ENCODE measurements at regions not wholly inside any gene's neighbourhood (a gene's known extent, or its start where the extent isn't known, plus 50 kb on each side); places are given as distances from the start of the nearest gene placed in this dataset.

- TF ChIP-seq POLR2AphosphoS5 (IDR thresholded peaks at IDR 0.05) (no peak), CTCF (IDR thresholded peaks at IDR 0.05) (no peak), POLR2A (IDR thresholded peaks at IDR 0.05) (no peak), EP300 (IDR thresholded peaks at IDR 0.05) (no peak)
- H3K4me1 ChIP-seq, result no peaks in the 10 kb centered on the region
- H3K27ac ChIP-seq, result no peak overlapping the region
- H3K9me3 ChIP-seq, result no peaks in the 10 kb centered on the region
- intact Hi-C loops (cut with DNase I), result no loop called here
- H3K4me3 ChIP-seq, result no peak overlapping the region
- H3K27me3 ChIP-seq, result no peaks in the 10 kb centered on the region
- H3K36me3 ChIP-seq, result no peaks in the 10 kb centered on the region
- no peak for DNase-seq
- 86 to 92% methylated on average over 2 of the region's 2 CpGs for WGBS, 2 donors
Measured at GRCh38 chr20:43787937-43788336, 61.1 kb upstream of the GTSF1L start.

GRCh38 chr20:43786885-43787284 lies 60.1 kb upstream of the GTSF1L start:
- no peaks in the 10 kb centered on the region for H3K36me3 ChIP-seq
- TF ChIP-seq CTCF (IDR thresholded peaks at IDR 0.05) (no peak), EP300 (IDR thresholded peaks at IDR 0.05) (no peak)
- WGBS, 2 donors, result 70 to 78% methylated on average over 5 of the region's 5 CpGs

DNA sequence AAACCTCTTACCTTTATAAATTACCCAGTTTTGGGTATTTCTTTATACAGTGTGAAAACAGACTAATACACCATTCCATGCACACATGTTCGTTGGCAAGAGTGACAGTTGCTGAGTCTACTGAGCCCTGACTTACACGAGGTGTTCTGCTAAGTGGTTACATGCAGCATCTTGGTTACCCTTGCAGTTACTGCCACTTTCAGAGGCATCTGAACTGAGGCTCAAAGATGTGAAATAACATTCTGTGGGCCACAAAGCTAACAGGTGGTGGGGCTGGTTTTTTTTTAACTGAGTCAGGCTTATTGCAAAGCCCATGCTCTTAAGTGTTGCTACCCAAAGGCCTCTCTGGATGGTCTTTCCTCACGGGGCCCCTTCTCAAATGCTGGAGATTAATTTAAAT lies 54.4 kb upstream of the GTSF1L start:
- intact Hi-C loops (cut with DNase I), result no loop called here
- no peak for TF ChIP-seq CTCF (IDR thresholded peaks at IDR 0.05)
- no peak for TF ChIP-seq POLR2A (IDR thresholded peaks at IDR 0.05)
- no peak for TF ChIP-seq POLR2AphosphoS5 (IDR thresholded peaks at IDR 0.05)
- no peak for TF ChIP-seq EP300 (IDR thresholded peaks at IDR 0.05)
- no peak for DNase-seq
- 67 to 71% methylated on average over 3 of the region's 3 CpGs for WGBS, 2 donors
- no peaks in the 10 kb centered on the region for H3K27me3 ChIP-seq
- no peak overlapping the region for H3K4me3 ChIP-seq
- no peaks in the 10 kb centered on the region for H3K36me3 ChIP-seq
- no peaks in the 10 kb centered on the region for H3K4me1 ChIP-seq
- H3K9me3 ChIP-seq, result peaks cover 0 to 8% (median 3%) of the 10 kb centered on the region in 4 donors
- no peak overlapping the region for H3K27ac ChIP-seq

More at GRCh38 chr20:43786885-43787284, 60.1 kb upstream of the GTSF1L start:
- intact Hi-C loops (cut with DNase I), result no loop called here
- Histone ChIP-seq H3K27ac (no peak overlapping the region), H3K4me3 (no peak overlapping the region), H3K9me3 (no peaks in the 10 kb centered on the region), H3K27me3 (no peaks in the 10 kb centered on the region), H3K4me1 (no peaks in the 10 kb centered on the region)
- no peak for DNase-seq

DNA sequence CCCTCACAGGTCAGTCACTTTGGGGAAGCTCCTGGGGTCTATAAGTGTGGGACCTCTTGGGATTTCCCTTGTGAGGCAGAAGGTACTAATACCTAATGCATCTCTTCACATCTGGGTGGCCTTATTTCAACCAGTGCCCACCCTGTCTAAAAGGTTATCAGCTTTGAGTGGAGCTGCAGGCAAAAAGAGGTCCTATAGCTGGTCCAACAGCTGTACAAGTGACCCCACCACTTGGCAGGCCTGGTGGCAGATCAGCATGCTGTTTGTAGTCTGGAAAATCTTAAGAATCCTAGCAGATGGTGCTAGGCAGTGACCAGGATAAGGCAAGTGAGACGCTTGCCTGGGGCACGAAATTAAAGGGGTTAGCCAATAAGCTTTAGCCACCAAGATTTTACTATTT lies 51.6 kb upstream of the GTSF1L start:
- DNase-seq, result no peak

DNA sequence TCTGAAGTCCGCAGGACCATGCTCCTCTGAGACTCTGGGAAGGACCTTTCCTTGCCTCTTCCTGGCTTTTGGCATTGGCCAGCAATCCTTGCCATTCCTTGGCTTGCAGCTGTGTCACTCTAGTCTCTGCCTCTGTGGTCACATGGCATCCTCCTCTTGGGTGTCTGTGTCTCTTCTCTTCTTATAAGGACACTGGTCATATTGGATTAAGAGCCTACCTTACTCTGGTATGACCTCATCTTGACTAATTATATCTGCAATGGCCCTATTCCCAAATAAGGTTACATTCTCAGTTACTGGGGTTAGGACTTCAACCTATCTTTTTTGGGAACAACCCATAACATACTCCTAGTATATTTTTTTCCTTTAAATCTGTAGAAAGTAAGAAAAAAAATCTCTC lies 49.9 kb upstream of the GTSF1L start:
- intact Hi-C loops (cut with DNase I), result no loop called here
- no peak overlapping the region for H3K27ac ChIP-seq
- 91 to 96% methylated on average over 1 of the region's 1 CpG for WGBS, 2 donors

More for the DNA sequence above, 51.6 kb upstream of the GTSF1L start:
- Histone ChIP-seq H3K4me1 (no peaks in the 10 kb centered on the region), H3K27me3 (peaks cover 0 to 8% (median 0%) of the 10 kb centered on the region in 3 donors), H3K4me3 (no peak overlapping the region), H3K27ac (no peak overlapping the region), H3K9me3 (peaks cover 0 to 8% (median 3%) of the 10 kb centered on the region in 4 donors), H3K36me3 (no peaks in the 10 kb centered on the region)
- intact Hi-C loops (cut with DNase I), result no loop called here
- 76 to 88% methylated on average over 2 of the region's 2 CpGs for WGBS, 2 donors
- TF ChIP-seq POLR2A (IDR thresholded peaks at IDR 0.05) (no peak), EP300 (IDR thresholded peaks at IDR 0.05) (no peak)

More for the DNA sequence above, 49.9 kb upstream of the GTSF1L start:
- H3K27me3 ChIP-seq, result peaks cover 0 to 8% (median 0%) of the 10 kb centered on the region in 3 donors
- H3K36me3 ChIP-seq, result no peaks in the 10 kb centered on the region
- no peaks in the 10 kb centered on the region for H3K4me1 ChIP-seq
- TF ChIP-seq POLR2A (IDR thresholded peaks at IDR 0.05) (no peak), CTCF (IDR thresholded peaks at IDR 0.05) (no peak), EP300 (IDR thresholded peaks at IDR 0.05) (no peak), POLR2AphosphoS5 (IDR thresholded peaks at IDR 0.05) (no peak)
- DNase-seq, result no peak
- H3K4me3 ChIP-seq, result no peak overlapping the region
- H3K9me3 ChIP-seq, result peaks cover 0 to 8% (median 3%) of the 10 kb centered on the region in 4 donors

Small RNA genes lying in the stretch of these regions (small RNA-seq; reads per million reads assigned to genes)
- gene RNU6-639P, result 0 reads per million in 3 donors
